HG03565 (cell line): ENCODE measurements at regions not wholly inside any gene's neighbourhood (a gene's known extent, or its start where the extent isn't known, plus 50 kb on each side); places are given as distances from the start of the nearest gene placed in this dataset.
"Not testable (repeated sequence)": the region's sequence is repeated elsewhere in the genome, so short reads cannot be mapped to it uniquely, and the experiment has no call there.

Source experiments
- ATAC-seq: cut with Tn5 transposase; IDR thresholded peaks from one replicate; pipeline ENCODE4 v1.9.1; 2021; ENCODE audit warnings: mild to moderate bottlenecking, moderate library complexity; ENCODE audit not compliant: unreplicated experiment

- ATAC-seq, result no peak
Measured at GRCh38 chr16:52740766-52741165, 193.8 kb upstream of the TOX3 start.

GRCh38 chr16:52740333-52740732, 193.4 kb upstream of the TOX3 start:
- no peak for ATAC-seq

GRCh38 chr16:52738992-52739391, 192.0 kb upstream of the TOX3 start:
- ATAC-seq, result not testable (repeated sequence)

GRCh38 chr16:52731219-52731875, 184.4 kb upstream of the TOX3 start:
- no peak for ATAC-seq

- ATAC-seq, result no peak
Measured at GRCh38 chr16:52729731-52730130, 182.8 kb upstream of the TOX3 start.

GRCh38 chr16:52727849-52728248, 180.9 kb upstream of the TOX3 start:
- no peak for ATAC-seq

DNA sequence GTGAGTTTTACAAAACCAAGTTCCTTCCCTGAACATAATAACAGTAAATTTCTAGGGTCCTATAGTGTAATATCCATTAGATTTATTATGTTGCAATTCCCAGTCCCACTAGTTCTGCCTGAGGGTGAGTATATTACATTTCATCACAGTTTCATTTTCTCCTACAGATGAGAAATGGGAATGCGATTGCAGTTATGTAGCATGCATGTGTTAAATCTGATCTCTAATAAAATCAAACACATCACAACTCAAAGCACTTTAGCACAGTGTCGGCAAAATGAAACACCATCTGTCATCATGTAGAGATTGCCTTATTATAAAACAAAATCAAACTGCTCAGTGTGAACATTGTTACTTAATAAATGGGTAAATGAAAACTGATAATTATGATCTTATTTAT, 180.5 kb upstream of the TOX3 start:
- ATAC-seq, result no peak

DNA sequence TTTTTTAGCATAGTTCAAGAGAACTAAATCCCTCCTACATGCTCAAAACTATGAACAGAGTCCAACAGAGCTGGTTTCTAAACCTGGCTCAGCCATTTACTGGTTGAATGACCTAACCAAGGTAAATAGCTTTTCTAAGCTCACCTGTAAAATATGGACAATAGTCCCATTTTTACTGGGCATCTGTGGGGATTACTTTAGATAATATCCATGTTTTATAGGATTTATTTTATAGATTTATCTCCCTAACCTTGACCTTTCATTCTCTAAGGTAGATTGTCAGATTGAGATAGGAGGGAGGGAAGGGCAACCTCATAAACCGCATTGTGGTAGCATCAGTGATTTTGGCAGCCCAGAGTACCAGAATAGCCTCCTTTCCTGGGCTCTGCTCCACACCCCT, 178.5 kb upstream of the TOX3 start:
- ATAC-seq, result no peak

- no peak for ATAC-seq
Measured at GRCh38 chr16:52725043-52725442, 178.1 kb upstream of the TOX3 start.

GRCh38 chr16:52721331-52721730, 174.4 kb upstream of the TOX3 start:
- ATAC-seq, result no peak

DNA sequence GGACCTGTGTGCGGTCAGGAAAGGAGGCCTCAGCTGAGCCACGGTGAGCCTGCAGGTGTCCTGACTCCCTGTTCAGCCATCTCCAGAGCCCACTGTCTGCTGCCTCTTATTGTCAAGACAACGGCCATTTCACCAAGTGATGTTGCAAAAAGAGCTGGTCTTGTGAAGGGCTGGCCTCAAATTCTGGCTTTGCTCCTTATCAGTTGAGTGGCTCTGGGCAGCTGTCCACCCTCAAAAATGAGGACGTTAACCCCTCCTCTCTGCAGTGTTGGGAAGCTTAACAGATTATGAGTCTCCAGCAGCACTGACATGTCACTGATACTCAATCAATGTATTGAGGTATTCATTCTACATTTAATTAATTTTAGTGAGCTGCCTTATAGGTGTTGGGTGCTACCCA, 171.1 kb upstream of the TOX3 start:
- no peak for ATAC-seq

GRCh38 chr16:52713740-52714139, 166.8 kb upstream of the TOX3 start:
- no peak for ATAC-seq

- ATAC-seq, result no peak
Measured at GRCh38 chr16:52709306-52709705, 162.4 kb upstream of the TOX3 start.

DNA sequence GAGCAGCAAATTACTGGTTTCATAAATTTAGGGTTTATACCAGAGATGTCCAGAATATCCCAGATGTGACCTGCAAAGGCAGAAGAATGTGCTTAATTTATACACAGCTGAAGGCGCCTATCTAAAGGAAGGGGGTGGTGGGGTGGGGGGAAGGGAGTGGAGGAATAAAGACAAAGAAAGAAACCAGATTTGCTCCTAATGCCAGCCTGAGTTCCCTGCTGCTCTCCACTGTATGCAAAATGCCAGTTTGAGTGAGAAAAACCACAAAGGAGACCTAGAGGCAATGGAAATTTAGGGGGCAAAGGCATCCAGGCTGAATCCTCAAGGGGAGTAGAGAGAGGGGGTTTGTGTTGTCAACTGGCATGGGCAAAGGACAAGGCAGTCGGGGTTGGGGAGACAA, 161.5 kb upstream of the TOX3 start:
- no peak for ATAC-seq

DNA sequence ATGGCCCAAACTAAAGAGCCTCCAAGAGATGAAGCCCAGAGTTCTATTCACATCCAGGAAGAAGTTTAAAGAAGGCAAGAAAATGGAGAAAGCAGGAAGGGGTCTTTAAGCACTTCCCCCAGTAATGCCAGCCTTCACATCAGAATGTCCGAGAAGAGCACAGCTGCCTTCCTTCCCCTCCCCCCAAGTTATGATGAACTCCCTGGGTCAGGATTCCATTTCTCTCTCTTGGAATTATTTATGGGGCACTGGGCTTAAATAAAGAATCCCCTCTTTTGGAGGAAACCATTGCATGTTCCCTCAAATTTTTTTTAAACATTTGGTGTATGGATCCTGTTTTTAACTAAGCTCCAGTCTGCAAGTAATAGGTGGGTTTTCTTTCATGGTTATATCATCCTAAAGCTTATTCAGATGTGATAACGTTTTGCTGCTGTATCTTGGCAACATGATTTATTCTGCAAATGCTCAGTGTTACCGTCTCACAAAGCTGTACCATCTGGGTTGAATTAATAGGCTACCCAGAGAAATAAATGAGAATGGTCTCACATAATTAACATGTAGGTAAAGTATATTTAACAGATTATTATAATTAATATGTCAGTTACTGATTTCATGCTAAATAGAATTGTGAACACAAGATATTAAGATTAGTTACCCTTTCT, 160.9 kb upstream of the TOX3 start:
- ATAC-seq, result no peak

GRCh38 chr16:52705122-52705521, 158.2 kb upstream of the TOX3 start:
- ATAC-seq, result no peak

- no peak for ATAC-seq
Measured at GRCh38 chr16:52697971-52698370, 151.0 kb upstream of the TOX3 start.

GRCh38 chr16:52696126-52696525, 149.2 kb upstream of the TOX3 start:
- no peak for ATAC-seq

- ATAC-seq, result no peak
Measured at GRCh38 chr16:52690468-52690867, 143.5 kb upstream of the TOX3 start.

DNA sequence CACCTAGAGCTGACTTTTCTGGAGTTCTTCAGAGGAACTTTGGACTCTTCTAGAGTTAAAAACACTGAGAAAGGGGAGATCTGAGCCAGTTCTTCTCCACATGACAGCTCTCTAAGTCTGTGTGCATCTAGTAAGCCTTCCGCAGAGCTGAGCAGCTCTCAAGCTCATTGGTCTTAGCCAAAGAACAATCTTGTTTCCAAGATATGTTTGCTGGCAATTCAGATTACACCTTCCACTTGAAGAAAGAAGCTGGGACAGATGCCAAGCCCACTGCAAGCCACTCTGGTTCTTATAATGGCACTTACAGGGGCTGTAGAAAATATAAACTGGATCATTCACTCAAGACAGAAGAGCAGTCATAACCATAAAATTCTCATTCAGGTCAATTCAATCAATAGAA, 134.1 kb upstream of the TOX3 start:
- no peak for ATAC-seq

DNA sequence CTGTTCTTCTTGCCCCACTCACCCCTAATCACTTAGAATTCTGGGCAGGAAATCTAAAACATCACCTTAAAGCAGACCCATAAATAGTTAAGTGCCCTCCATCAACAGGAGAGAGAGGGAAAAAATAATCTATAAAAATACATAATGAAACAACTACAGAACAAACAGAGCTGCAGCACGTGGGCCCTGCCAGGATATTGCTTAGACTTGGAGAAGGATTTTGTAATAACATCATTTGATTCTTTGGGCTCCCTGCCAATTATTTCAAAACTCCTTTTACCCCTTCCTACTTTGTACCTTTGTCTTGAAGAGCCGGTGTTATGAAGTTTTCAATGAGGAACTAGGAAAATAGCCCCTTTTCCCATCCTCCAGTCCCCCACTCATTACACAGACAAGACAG, 130.6 kb upstream of the TOX3 start:
- no peak for ATAC-seq

- no peak for ATAC-seq
Measured at GRCh38 chr16:52676959-52677358, 130.0 kb upstream of the TOX3 start.

GRCh38 chr16:52671590-52671989, 124.6 kb upstream of the TOX3 start:
- ATAC-seq, result no peak
